Gastrocnemius medialis (tissue), 4 donors: ENCODE measurements at regions not wholly inside any gene's neighbourhood (a gene's known extent, or its start where the extent isn't known, plus 50 kb on each side); places are given as distances from the start of the nearest gene placed in this dataset.

Source experiments
- ATAC-seq, 2 donors: fragments of 150-250 bp; one replicate each; pipeline ENCODE4 v1.9.1; 2016
- DNase-seq, 2 donors: peaks; one replicate each; pipeline ENCODE4 v3.0.0-alpha.2; 2019
- H3K27ac ChIP-seq, 4 donors: fragments of 200-600 bp; sonication (generic); 1 replicate in 1 of 4; 2 replicates in 3 of 4; pipeline ENCODE4 v1.5.1; 2016 to 2018; ENCODE audit warnings: mild to moderate bottlenecking in 2 of 4, moderate library complexity in 1 of 4
- H3K27me3 ChIP-seq, 3 donors: fragments of 200-600 bp; sonication (generic) in 2 of 3; 1 replicate in 1 of 3; 2 replicates in 2 of 3; pipeline versions ENCODE4 v1.5.1 to v1.6.0; 2016 to 2019; ENCODE audit warnings: mild to moderate bottlenecking in 1 of 3, moderate library complexity in 1 of 3
- H3K36me3 ChIP-seq, 2 donors: fragments of 200-600 bp; sonication (generic) in 1 of 2; one replicate each; pipeline ENCODE4 v1.5.1; 2017 to 2018
- H3K4me1 ChIP-seq, 2 donors: fragments of 200-600 bp; sonication (generic) in 1 of 2; one replicate each; pipeline ENCODE4 v1.5.1; 2016 to 2017; ENCODE audit warnings: mild to moderate bottlenecking in 2 of 2
- H3K4me3 ChIP-seq, 4 donors: fragments of 200-600 bp; sonication (generic) in 3 of 4; 1 replicate in 1 of 4; 2 replicates in 3 of 4; pipeline ENCODE4 v1.5.1; 2016 to 2019; ENCODE audit warnings: mild to moderate bottlenecking in 2 of 4
- H3K9me3 ChIP-seq, 3 donors: fragments of 200-600 bp; sonication (generic) in 2 of 3; 1 replicate in 1 of 3; 2 replicates in 2 of 3; pipeline ENCODE4 v1.5.1; 2016 to 2019
- CTCF ChIP-seq, 5 experiments: fragments of 450-650 bp in 3 of 5; fragments of 200-600 bp in 2 of 5; sonication (generic) in 2 of 5; IDR thresholded peaks in 4 of 5; conservative IDR thresholded peaks in 1 of 5; 1 replicate in 4 of 5; 2 replicates in 1 of 5; pipeline ENCODE4 v1.5.1; 2016 to 2019; ENCODE audit warnings: antibody characterized with exemption in 5 of 5, mild to moderate bottlenecking in 3 of 5, moderate library complexity in 3 of 5
- POLR2A ChIP-seq, 2 donors: fragments of 450-650 bp; IDR thresholded peaks; one replicate each; pipeline ENCODE4 v1.6.1; 2017; ENCODE audit warnings: antibody characterized with exemption in 2 of 2, mild to moderate bottlenecking in 2 of 2, moderate library complexity in 2 of 2
- in situ Hi-C, 4 donors: fragments of 200-750 bp; cut with MboI; loops; one replicate each; pipeline versions ENCODE4 v1.15.0 to v1.8.0; 2017; ENCODE audit warnings: low sequenced_read_pairs in 4 of 4
- intact Hi-C: fragments of 100-400 bp; cut with DNase I; formaldehyde crosslinking; loops from one replicate; pipeline ENCODE4 v1.15.1; 2023; ENCODE audit warnings: low total_unique reads

GRCh38 chr17:70855401-70856054 lies 686.2 kb downstream of the KCNJ2 start:
- no peak overlapping the region for H3K4me3 ChIP-seq
- H3K4me1 ChIP-seq = no peaks in the 10 kb centered on the region
- no peaks in the 10 kb centered on the region for H3K36me3 ChIP-seq
- ATAC-seq (no peak), DNase-seq (no peak)
- H3K9me3 ChIP-seq = no peaks in the 10 kb centered on the region
- no peaks in the 10 kb centered on the region for H3K27me3 ChIP-seq
- intact Hi-C loops = no loop called here
- no peak for TF ChIP-seq CTCF (IDR thresholded peaks at IDR 0.05 in 4 of 5, conservative IDR thresholded peaks at IDR 0.05 in 1 of 5)
- no peak for TF ChIP-seq POLR2A (IDR thresholded peaks at IDR 0.05)
- no peak overlapping the region for H3K27ac ChIP-seq
- in situ Hi-C loops = no loop called here

- TF ChIP-seq CTCF (IDR thresholded peaks at IDR 0.05 in 4 of 5, conservative IDR thresholded peaks at IDR 0.05 in 1 of 5) (no peak), POLR2A (IDR thresholded peaks at IDR 0.05) (no peak)
- intact Hi-C loops = no loop called here
- no peaks in the 10 kb centered on the region for H3K27me3 ChIP-seq
- no peak for DNase-seq
- in situ Hi-C loops = no loop called here
- H3K4me1 ChIP-seq = no peaks in the 10 kb centered on the region
- no peak overlapping the region for H3K4me3 ChIP-seq
- H3K27ac ChIP-seq = no peak overlapping the region
- no peaks in the 10 kb centered on the region for H3K36me3 ChIP-seq
- H3K9me3 ChIP-seq = no peaks in the 10 kb centered on the region
- ATAC-seq = no peak
Measured at GRCh38 chr17:70857351-70857750, 688.0 kb downstream of the KCNJ2 start.

- Histone ChIP-seq H3K27ac (no peak overlapping the region), H3K27me3 (no peaks in the 10 kb centered on the region), H3K4me3 (no peak overlapping the region), H3K9me3 (no peaks in the 10 kb centered on the region), H3K4me1 (no peaks in the 10 kb centered on the region), H3K36me3 (no peaks in the 10 kb centered on the region)
- DNase-seq (no peak), ATAC-seq (no peak)
- in situ Hi-C loops (no loop called here), intact Hi-C loops (no loop called here)
- no peak for TF ChIP-seq POLR2A (IDR thresholded peaks at IDR 0.05)
- TF ChIP-seq CTCF (IDR thresholded peaks at IDR 0.05 in 4 of 5, conservative IDR thresholded peaks at IDR 0.05 in 1 of 5) = no peak
Measured at GRCh38 chr17:70859829-70860228, 690.5 kb downstream of the KCNJ2 start.

- H3K36me3 ChIP-seq = no peaks in the 10 kb centered on the region
- intact Hi-C loops (no loop called here), in situ Hi-C loops (no loop called here)
- ATAC-seq = no peak
- no peak for DNase-seq
- H3K27ac ChIP-seq = no peak overlapping the region
- no peak for TF ChIP-seq POLR2A (IDR thresholded peaks at IDR 0.05)
- no peak for TF ChIP-seq CTCF (IDR thresholded peaks at IDR 0.05 in 4 of 5, conservative IDR thresholded peaks at IDR 0.05 in 1 of 5)
- H3K4me3 ChIP-seq = no peak overlapping the region
- no peaks in the 10 kb centered on the region for H3K4me1 ChIP-seq
- H3K27me3 ChIP-seq = no peaks in the 10 kb centered on the region
- H3K9me3 ChIP-seq = no peaks in the 10 kb centered on the region
Measured at GRCh38 chr17:70862295-70862694, 693.0 kb downstream of the KCNJ2 start.
